ENCODE measurements at regions not wholly inside any gene's neighbourhood (a gene's known extent, or its start where the extent isn't known, plus 50 kb on each side); places are given as distances from the start of the nearest gene placed in this dataset.
"Not testable (repeated sequence)": the region's sequence is repeated elsewhere in the genome, so short reads cannot be mapped to it uniquely, and the experiment has no call there.

- peak; percentile 9 for DNase-seq
Measured at GRCh38 chr13:79187917-79188690, 218.0 kb downstream of the RBM26 start.

GRCh38 chr13:79185580-79185979, 220.5 kb downstream of the RBM26 start:
- peak; percentile 53 for DNase-seq

- no peak for DNase-seq
Measured at GRCh38 chr13:79183231-79183630, 222.8 kb downstream of the RBM26 start.

- not testable (repeated sequence) for DNase-seq
Measured at GRCh38 chr13:79173691-79174090, 232.4 kb downstream of the RBM26 start.

- DNase-seq: not testable (repeated sequence)
Measured at GRCh38 chr13:79172924-79173323, 233.1 kb downstream of the RBM26 start.

GRCh38 chr13:79171141-79172061, 234.7 kb downstream of the RBM26 start:
- DNase-seq: peak; percentile 92

GRCh38 chr13:79160818-79161217, 245.2 kb downstream of the RBM26 start:
- DNase-seq: no peak

GRCh38 chr13:79155883-79156282, 250.2 kb downstream of the RBM26 start:
- DNase-seq: no peak

- DNase-seq: no peak
Measured at GRCh38 chr13:79149210-79149609, 256.8 kb downstream of the RBM26 start.

GRCh38 chr13:79141082-79141481, 265.0 kb downstream of the RBM26 start:
- DNase-seq: peak; percentile 85

- no peak for DNase-seq
Measured at GRCh38 chr13:79128158-79128557, 277.9 kb downstream of the RBM26 start.

GRCh38 chr13:79126706-79127105, 279.3 kb downstream of the RBM26 start:
- no peak for DNase-seq

GRCh38 chr13:79124183-79124582, 281.9 kb downstream of the RBM26 start:
- DNase-seq: no peak

GRCh38 chr13:79121286-79121685, 284.8 kb downstream of the RBM26 start:
- peak; percentile 72 for DNase-seq

- DNase-seq: no peak
Measured at GRCh38 chr13:79119578-79120107, 286.4 kb downstream of the RBM26 start.

- DNase-seq: no peak
Measured at GRCh38 chr13:79112016-79112415, 294.0 kb downstream of the RBM26 start.

- peak; percentile 94 for DNase-seq
Measured at GRCh38 chr13:79108914-79109643, 297.0 kb downstream of the RBM26 start.

GRCh38 chr13:79098596-79098995, 307.5 kb downstream of the RBM26 start:
- no peak for DNase-seq

GRCh38 chr13:79097201-79097600, 308.9 kb downstream of the RBM26 start:
- no peak for DNase-seq

- peak; percentile 26 for DNase-seq
Measured at GRCh38 chr13:79096099-79096498, 310.0 kb downstream of the RBM26 start.

GRCh38 chr13:79090552-79091124, 315.4 kb downstream of the RBM26 start:
- no peak for DNase-seq

- DNase-seq: peak; percentile 59
Measured at GRCh38 chr13:79084802-79085424, 321.1 kb downstream of the RBM26 start.

Data from NCI-H146 (cell line).